ENCODE measurements at regions not wholly inside any gene's neighbourhood (a gene's known extent, or its start where the extent isn't known, plus 50 kb on each side); places are given as distances from the start of the nearest gene placed in this dataset.

DNA sequence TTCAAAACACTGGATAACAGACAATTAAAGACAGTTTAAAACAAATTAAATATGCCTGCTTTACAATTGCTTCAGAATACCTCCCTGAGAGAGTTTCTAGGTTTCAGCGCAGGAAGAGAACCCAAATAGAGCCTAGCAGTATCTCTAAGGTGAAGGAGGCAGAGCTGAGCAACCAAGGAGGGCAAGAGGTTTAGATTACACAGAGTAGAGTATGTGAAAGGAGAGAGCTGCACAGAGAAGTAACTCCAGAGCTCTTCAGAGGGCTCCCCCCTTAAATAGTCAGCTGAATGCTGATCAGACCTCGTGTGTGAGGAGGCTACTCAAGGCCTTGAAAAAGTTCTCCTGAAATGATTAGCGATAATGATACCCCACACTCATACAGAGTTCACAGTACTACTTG is 386.5 kb upstream of the TCF4 start:
- no peaks in the 10 kb centered on the region for H3K9me3 ChIP-seq (ENCODE audit: control insufficient read depth, low read depth, low read length)
- H3K4me1 ChIP-seq (ENCODE audit: insufficient read depth, low read length), result no peaks in the 10 kb centered on the region
- no peak overlapping the region for H4K8ac ChIP-seq (replicated peaks; ENCODE audit: insufficient read length, low read depth, low read length)
- no peak overlapping the region for H4K91ac ChIP-seq (ENCODE audit: insufficient read length, low read depth, low read length)
- H4K20me1 ChIP-seq (ENCODE audit: control insufficient read depth, insufficient read depth, insufficient read length), result no peaks in the 10 kb centered on the region
- no peak overlapping the region for H2BK20ac ChIP-seq (ENCODE audit: low read depth, low read length, poor library complexity, severe bottlenecking)
- no peak overlapping the region for H2BK120ac ChIP-seq (ENCODE audit: low read depth, low read length, poor library complexity, severe bottlenecking)
- no peaks in the 10 kb centered on the region for H3K79me1 ChIP-seq (ENCODE audit: insufficient read depth, low read depth, low read length, poor library complexity, severe bottlenecking)
- no peak overlapping the region for H2AK5ac ChIP-seq (ENCODE audit: insufficient read length, low read length)
- no peak overlapping the region for H3T11ph ChIP-seq (ENCODE audit: low read length)
- H3K18ac ChIP-seq (ENCODE audit: insufficient read length, low read depth, low read length), result no peak overlapping the region
- no peak overlapping the region for H4K5ac ChIP-seq (ENCODE audit: insufficient read length, low read depth, low read length)
- no peak overlapping the region for H2AFZ ChIP-seq (ENCODE audit: low read length)
- Mint-ChIP-seq H3K4me3 (no peak overlapping the region), H3K27me3 (ENCODE audit: low read depth) (no peaks in the 10 kb centered on the region), H3K36me3 (ENCODE audit: insufficient read depth in 1 of 3, low read depth in 3 of 3) (no peaks in the 10 kb centered on the region; a peak in 1 of 7 replicates), H3K27ac (no peak overlapping the region; a peak in 1 of 7 replicates), H3K9me3 (0 out of 5 replicates have a peak, but pooled peaks cover 0 to 2% of the 10 kb centered on the region in 2 experiments), H3K4me1 (no peaks in the 10 kb centered on the region)
- no peak for DNase-seq
- H3K23ac ChIP-seq (ENCODE audit: insufficient read length, low read depth, low read length), result no peak overlapping the region
- no peak overlapping the region for H3K4me2 ChIP-seq (ENCODE audit: insufficient read depth, insufficient read length, low read length)
- no peak overlapping the region for H3K27ac ChIP-seq (ENCODE audit: insufficient read length, low read depth, low read length)
- no peak overlapping the region for H2BK12ac ChIP-seq (ENCODE audit: insufficient read length, low read depth, low read length)
- WGBS (ENCODE audit: extremely low coverage, insufficient read length, low lambda C conversion rate), result no CpG with 5 or more reads among the region's 3 CpGs
- H3K56ac ChIP-seq (ENCODE audit: insufficient read length, low read depth, low read length), result no peak overlapping the region
- H2BK5ac ChIP-seq (ENCODE audit: insufficient read length, low read length), result no peak overlapping the region
- H3K9ac ChIP-seq (ENCODE audit: extremely low read depth, insufficient read length, low read length), result no peak overlapping the region
- no peaks in the 10 kb centered on the region for H3K23me2 ChIP-seq (ENCODE audit: insufficient read length, low read depth, low read length, poor library complexity, severe bottlenecking)
- H3K79me2 ChIP-seq (ENCODE audit: insufficient read depth, low read length), result no peaks in the 10 kb centered on the region
- H3K14ac ChIP-seq (ENCODE audit: insufficient read depth, low read length), result no peak overlapping the region
- no peak for TF ChIP-seq CTCF (conservative IDR thresholded peaks at IDR 0.05)
- H3K4ac ChIP-seq (ENCODE audit: low read depth, low read length), result no peak overlapping the region
- no peak overlapping the region for H2BK15ac ChIP-seq (ENCODE audit: low read depth, low read length)
- H3K27me3 ChIP-seq (ENCODE audit: insufficient read depth, low read length), result no peaks in the 10 kb centered on the region
